ENCODE measurements at regions not wholly inside any gene's neighbourhood (a gene's known extent, or its start where the extent isn't known, plus 50 kb on each side); places are given as distances from the start of the nearest gene placed in this dataset.

- no peak for DNase-seq
Measured at GRCh38 chr3:30170681-30171438, 435.5 kb upstream of the TGFBR2 start.

- DNase-seq = no peak
Measured at GRCh38 chr3:30174357-30174756, 432.0 kb upstream of the TGFBR2 start.

- peak; percentile 39 to 63 for DNase-seq
Measured at GRCh38 chr3:30180310-30181177, 425.9 kb upstream of the TGFBR2 start.

- DNase-seq = no peak
Measured at GRCh38 chr3:30181178-30181465, 425.3 kb upstream of the TGFBR2 start.

DNA sequence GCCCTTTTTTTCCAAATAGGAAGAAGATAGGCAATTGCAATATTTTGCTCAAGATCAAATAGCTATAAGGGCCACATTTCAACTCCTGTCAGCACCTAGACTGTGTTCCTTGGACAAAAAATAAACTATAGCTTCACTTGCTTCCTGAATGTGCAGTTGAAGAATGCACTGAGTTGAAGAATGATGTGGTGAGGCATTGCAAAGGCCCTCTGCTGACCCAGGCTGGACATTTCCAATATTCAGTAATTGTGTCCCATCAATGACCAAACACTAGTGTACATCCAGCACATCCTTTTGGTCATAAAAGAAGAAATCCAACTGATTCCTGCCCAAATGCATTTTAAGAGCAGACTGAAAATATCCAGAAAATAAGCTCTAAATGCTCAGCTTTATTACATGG lies 424.8 kb upstream of the TGFBR2 start:
- DNase-seq = no peak

DNA sequence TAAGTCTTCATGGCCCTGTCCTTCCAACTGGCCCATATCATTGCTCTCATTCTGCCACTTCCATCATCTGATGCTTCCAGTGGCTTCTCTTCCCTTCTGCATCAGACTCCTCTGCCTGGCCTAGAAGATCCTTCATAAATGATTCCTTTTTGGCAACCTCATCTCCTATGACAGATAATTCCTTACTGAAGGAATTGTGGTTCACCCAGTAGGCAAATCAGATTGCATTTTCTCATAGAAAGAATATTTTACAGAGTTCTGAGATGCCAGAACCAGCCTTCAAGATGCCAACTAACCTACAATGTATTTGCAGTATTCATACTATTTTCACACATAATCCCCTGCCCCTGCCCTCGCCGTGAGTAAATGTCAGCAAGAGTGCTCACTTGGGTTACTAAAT lies 423.0 kb upstream of the TGFBR2 start:
- no peak for DNase-seq

DNA sequence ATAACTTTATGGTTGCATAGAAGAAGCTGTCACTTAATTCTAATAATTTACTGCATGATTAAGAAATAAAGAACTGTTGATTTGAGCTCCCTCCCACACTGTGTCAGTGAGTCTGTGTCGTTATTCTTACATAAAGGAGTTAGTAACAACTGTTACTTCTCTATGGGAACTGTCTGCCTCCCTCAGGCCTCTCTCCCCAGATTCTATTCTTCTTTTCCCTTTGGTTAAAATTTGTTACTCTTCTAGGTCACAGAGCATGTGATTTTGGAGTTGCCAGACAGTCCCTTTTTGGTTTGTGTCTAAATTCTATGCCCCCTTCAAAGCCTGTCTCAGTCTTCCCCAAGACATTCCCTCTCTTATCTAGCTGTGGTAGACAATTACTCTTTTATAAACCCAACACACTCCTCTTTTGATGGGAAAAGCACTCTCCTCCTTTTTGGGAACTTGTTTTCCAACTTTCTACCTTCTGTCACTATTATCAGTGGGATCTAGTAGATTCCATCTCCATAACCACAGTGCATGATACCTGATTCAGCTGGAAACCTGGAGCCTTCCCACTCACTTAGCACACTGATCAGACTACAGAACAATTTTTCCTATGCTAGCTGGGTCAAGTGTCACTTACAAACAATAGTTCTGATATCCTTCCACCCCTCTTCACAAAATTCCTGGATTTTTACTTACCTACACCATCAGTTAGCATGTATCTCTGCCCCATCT lies 422.1 kb upstream of the TGFBR2 start:
- DNase-seq = no peak

DNA sequence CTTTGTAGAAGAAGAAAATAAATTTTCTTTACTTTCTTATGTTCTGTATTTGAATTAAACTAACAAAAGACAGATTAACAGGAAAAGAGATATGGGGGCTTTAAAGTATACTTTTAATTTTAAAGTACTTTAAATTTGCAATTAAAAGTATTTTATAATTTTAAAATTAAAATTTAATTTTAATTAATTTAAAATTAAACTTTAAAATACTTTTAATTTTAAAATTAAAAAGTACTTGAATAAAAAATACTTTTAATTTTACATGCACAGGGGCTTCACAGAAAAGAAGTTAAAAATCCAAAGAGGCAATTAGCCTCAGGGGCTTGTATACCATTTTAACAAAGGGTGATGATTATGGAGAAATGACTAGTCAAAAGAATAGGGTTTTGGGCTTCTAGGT lies 420.5 kb upstream of the TGFBR2 start:
- no peak for DNase-seq

DNA sequence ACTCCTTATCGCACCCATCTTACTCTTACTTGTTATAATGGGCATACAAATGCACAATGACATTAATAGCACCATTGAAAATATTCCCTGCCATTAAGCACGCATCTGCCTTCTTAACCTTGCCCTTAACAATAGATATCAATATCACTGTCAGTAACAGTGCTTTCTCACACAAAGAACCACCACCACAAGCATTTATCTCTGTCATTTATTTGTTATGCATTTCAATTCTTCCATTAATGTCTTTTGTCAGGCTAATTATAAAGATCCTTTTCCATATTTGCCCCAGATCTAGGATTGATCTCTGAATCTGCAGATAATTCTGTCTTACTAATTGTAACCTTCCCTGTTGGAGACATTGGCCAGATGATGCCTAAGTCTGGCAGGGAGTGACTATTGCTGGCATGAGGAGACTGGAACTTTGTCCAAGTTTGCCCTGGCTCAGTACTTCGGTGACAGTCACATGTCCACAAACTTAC lies 419.6 kb upstream of the TGFBR2 start:
- DNase-seq = no peak

DNA sequence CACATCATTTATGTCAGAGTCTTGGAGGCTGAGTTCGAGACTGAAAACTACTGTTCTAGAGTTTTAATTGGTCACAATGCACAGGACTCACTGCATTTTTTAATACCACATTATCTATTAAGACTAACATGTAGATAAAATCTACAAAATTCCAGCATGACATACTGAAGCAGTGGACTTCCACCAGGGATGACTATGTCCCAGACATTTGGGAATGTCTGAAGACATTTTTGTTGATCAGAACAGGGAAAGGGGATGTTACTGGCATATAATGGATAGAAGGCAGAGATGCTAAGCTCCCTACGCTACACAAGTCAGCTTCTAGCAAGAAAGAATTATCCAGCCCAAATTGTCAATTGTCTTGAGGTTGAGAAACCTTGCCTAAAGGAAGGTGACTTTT lies 419.0 kb upstream of the TGFBR2 start:
- DNase-seq = no peak

DNA sequence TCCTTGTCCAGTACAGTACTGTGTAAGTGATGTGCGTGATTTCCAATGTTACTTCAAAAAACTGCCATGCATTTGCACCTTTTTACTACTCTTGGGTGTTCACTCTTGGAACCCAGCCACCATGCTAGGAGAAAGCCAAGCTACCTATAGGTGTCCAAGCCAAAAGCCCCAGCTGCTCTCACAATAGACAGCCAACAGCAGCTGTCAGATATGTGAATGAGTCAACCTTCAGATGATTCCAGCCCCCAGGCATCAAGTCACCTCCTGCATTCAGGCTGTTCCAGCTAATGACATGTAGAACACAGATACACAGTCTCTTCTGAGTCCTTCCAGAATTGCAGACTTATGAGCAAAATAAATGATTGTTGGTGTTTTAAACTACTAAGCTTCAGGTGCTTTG lies 417.7 kb upstream of the TGFBR2 start:
- no peak for DNase-seq

- no peak for DNase-seq
Measured at GRCh38 chr3:30189900-30190299, 416.5 kb upstream of the TGFBR2 start.

- DNase-seq = peak in 1 of 2 experiments; percentile 34
Measured at GRCh38 chr3:30193625-30194044, 412.8 kb upstream of the TGFBR2 start.

GRCh38 chr3:30195352-30195751 lies 411.0 kb upstream of the TGFBR2 start:
- no peak for DNase-seq

DNA sequence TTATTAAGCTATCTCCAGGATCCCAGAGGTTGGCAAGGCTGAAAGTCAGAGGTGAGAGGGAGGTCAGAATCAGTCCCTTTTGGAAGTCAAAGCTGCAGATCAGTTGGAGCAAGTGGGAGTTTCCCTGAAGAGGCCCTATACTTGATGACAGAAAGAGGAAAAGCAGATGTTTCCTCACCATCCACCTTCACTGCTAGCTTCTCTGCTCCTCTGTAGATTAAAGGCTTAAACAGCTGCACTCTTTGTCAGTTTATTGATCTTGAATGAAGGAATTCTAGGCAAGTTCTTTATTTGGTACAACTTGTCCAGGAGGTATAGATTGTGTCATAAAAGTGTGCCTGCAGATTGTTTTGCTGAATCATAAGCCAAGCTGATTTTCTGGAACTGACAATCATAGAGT lies 408.2 kb upstream of the TGFBR2 start:
- no peak for DNase-seq

DNA sequence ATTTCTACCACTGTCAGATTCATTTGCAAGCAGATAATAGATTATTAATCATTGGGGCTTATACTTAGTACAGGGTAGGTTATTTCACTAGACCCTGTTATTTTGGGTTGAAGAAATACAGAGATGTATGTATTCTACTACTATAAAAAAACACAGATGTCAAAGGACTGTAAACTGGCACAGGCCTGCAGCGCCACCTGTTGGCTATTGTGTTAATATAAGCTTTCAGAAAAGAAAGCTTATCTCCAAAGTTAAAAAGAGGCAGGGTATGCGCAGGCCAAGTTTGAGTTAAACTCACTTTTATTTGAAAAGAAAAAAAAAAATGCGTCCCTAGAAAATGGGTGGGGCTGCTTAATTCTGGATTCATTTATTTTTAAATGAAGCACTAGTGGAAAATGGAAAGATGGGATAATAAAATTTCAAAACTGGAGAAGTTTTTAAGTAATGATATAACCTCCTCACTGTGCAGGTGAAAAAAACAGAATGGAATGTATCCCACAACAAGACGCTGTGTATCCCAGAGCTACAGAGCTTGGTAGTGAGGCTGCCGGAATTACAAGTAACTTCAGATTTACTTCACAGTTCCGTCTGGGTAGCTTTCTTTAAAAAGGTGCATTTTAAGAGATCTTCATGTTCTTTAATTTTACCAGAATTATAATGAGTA lies 407.2 kb upstream of the TGFBR2 start:
- DNase-seq = peak in 1 of 2 experiments; percentile 52

DNA sequence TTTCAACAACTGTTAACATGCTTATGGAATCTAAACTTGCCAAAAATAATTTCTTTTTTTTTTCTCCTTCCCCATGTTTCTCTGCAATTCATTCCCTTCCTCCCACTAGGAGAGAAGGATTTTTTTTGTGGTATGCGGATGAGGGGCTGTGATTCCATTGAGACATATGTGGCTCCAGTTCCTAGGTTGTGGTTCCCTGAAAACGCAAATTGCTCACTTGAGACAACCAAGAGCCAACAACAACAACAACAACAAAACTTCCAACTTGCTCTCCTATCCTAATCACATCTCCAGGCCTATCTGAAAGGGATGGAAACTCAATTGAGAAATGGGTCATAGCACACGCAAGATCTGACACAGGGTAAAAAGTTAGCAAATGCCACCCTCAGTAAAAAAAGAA lies 406.5 kb upstream of the TGFBR2 start:
- no peak for DNase-seq

DNA sequence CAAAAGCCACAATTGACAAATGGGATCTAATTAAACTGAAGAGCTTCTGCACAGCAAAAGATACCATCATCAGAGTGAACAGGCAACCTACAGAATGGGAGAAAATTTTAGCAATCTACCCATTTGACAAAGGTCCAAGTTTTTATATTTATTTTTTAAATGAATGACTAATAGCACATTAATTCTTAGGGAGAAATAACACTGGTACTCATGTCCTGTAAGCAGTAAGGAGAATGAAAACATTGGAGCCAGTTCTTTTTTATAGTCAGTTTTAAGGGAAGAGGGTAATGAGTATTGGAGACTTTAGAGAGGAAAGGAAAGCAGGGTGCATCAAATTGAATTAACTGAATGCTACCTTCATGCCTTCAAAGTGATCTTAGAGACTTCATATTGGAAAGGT lies 404.7 kb upstream of the TGFBR2 start:
- DNase-seq = no peak

- DNase-seq = no peak
Measured at GRCh38 chr3:30203301-30203700, 403.1 kb upstream of the TGFBR2 start.

DNA sequence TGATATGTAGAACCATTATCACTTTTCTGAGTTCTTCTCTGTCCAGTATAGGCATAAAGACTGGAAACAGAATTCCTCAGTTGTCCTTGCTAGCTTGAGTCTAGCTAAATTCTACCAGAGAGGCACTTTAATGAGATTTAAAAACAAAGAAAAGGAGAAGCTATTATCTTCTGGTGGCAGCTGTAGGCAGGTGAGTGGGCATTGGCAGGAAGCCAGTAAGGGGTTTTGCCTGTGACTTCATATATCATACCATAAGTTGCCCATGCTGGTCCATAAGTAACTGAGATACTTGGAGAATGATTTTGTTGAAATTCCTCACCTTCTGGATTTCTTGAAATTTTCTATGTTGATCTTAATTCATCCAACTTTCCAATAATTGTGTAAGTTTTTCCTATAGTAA lies 402.3 kb upstream of the TGFBR2 start:
- DNase-seq = peak; percentile 64 to 81

- no peak for DNase-seq
Measured at GRCh38 chr3:30206051-30206450, 400.4 kb upstream of the TGFBR2 start.

DNA sequence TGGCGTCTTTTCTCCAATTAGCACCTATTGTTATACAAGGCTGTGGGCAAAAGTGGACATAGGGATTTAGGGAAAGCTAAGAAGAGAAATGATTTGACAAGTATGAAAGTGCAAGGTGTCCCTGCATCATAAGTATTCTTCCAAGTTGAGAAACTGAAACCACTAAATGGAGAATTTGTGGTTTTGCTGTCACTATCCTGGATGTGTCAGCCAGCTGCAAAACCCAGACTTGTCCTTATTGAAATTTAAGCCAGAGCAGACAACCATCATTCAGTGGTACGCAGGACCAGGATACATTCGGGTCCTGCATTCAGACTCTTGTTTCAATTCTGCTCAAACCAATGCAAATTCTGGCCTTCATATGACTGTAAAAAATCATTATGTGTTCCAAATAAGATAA lies 384.8 kb upstream of the TGFBR2 start:
- DNase-seq = no peak

DNA sequence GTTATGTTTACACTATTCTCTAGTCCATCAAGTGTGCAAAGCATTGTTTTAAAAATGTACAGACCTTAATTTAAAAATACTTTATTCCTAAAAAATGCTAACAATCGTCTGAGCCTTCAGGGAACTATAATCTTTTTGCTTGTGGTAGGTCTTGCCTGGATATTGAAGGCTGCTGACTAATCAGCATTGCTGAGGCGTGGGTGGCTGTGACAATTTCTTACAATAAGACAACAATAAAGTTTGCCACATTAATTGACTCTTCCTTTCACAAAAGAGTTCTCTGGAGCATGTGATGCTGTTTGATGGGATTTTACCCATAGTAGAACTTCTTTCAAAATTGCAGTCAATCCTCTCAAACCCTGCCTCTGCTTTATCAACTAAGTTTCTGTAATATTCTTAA lies 384.0 kb upstream of the TGFBR2 start:
- no peak for DNase-seq

Measured in NCI-H524 (cell line).